ENCODE measurements at regions not wholly inside any gene's neighbourhood (a gene's known extent, or its start where the extent isn't known, plus 50 kb on each side); places are given as distances from the start of the nearest gene placed in this dataset.

DNA sequence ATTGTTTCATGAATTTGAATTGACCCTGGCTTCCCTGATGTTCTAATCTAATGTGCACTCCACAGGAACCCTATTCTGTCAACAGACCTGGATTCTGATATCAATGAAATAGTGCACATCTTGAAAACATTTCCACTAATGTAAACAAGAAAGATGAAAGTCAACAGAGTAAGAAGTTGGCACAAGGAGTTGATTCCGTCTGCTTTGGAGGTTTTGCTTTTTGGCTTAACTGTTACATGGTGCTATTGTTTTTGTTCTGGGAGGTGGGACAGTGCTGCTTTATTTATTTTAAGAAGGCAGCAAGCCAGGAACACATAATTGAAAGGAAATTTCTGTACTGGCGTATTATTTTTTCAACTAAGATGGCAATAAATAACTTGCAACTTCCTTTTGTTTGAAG lies 73.3 kb downstream of the LEPR start:
- intact Hi-C loops (cut with micrococcal nuclease; ENCODE audit: unreplicated experiment), result no loop called here
- no peak for DNase-seq
- no TSS peak for BruUV-seq (replicated peaks)
- CTCF ChIA-PET, result no interaction called here
- no peaks in the 10 kb centered on the region for H3K4me1 Mint-ChIP-seq (ENCODE audit: low read depth, unreplicated experiment)
- H3K36me3 Mint-ChIP-seq (ENCODE audit: insufficient read depth, unreplicated experiment), result no peaks in the 10 kb centered on the region
- H3K27me3 Mint-ChIP-seq (ENCODE audit: unreplicated experiment), result no peaks in the 10 kb centered on the region
- no peak overlapping the region for H3K27ac Mint-ChIP-seq (ENCODE audit: unreplicated experiment)
- TF ChIP-seq, protein P1, sequence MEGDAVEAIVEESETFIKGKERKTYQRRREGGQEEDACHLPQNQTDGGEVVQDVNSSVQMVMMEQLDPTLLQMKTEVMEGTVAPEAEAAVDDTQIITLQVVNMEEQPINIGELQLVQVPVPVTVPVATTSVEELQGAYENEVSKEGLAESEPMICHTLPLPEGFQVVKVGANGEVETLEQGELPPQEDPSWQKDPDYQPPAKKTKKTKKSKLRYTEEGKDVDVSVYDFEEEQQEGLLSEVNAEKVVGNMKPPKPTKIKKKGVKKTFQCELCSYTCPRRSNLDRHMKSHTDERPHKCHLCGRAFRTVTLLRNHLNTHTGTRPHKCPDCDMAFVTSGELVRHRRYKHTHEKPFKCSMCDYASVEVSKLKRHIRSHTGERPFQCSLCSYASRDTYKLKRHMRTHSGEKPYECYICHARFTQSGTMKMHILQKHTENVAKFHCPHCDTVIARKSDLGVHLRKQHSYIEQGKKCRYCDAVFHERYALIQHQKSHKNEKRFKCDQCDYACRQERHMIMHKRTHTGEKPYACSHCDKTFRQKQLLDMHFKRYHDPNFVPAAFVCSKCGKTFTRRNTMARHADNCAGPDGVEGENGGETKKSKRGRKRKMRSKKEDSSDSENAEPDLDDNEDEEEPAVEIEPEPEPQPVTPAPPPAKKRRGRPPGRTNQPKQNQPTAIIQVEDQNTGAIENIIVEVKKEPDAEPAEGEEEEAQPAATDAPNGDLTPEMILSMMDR (IDR thresholded peaks at IDR 0.05; ENCODE audit: unreplicated experiment), result no peak
- no peak overlapping the region for H3K4me3 Mint-ChIP-seq (ENCODE audit: low read depth, unreplicated experiment)
- H3K9me3 Mint-ChIP-seq (ENCODE audit: low read depth, unreplicated experiment), result no peaks in the 10 kb centered on the region

DNA sequence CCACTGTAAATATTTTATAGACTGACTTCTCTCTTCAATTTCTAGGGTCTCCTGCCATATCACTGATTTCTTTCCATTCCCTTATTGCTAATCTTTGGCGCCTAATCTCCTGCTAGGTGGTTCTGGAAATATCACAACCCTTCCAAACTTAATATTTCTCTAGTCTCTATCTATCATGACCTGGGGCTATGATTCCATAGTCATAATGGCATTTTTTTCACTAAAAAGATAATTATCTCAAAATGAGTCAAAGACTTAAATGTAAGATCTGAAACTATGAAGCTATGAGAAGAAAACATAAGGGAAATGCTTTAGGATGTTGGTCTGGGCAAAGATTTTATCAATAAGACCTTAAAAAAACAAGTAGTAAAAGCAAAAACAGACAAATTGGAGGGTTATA lies 74.2 kb downstream of the LEPR start:
- Mint-ChIP-seq H3K27ac (ENCODE audit: unreplicated experiment) (no peak overlapping the region), H3K27me3 (ENCODE audit: unreplicated experiment) (no peaks in the 10 kb centered on the region), H3K4me1 (ENCODE audit: low read depth, unreplicated experiment) (no peaks in the 10 kb centered on the region), H3K36me3 (ENCODE audit: insufficient read depth, unreplicated experiment) (no peaks in the 10 kb centered on the region), H3K9me3 (ENCODE audit: low read depth, unreplicated experiment) (no peaks in the 10 kb centered on the region), H3K4me3 (ENCODE audit: low read depth, unreplicated experiment) (no peak overlapping the region)
- no peak for DNase-seq
- CTCF ChIA-PET, result no interaction called here
- intact Hi-C loops (cut with micrococcal nuclease; ENCODE audit: unreplicated experiment), result no loop called here
- no TSS peak for BruUV-seq (replicated peaks)
- TF ChIP-seq, protein P1 (IDR thresholded peaks at IDR 0.05; ENCODE audit: unreplicated experiment), result no peak

GRCh38 chr1:65495137-65495536 lies 74.7 kb downstream of the LEPR start:
- H3K27ac Mint-ChIP-seq (ENCODE audit: unreplicated experiment), result no peak overlapping the region
- no peak for DNase-seq
- intact Hi-C loops (cut with micrococcal nuclease; ENCODE audit: unreplicated experiment), result no loop called here
- H3K36me3 Mint-ChIP-seq (ENCODE audit: insufficient read depth, unreplicated experiment), result no peaks in the 10 kb centered on the region
- no peak overlapping the region for H3K4me3 Mint-ChIP-seq (ENCODE audit: low read depth, unreplicated experiment)
- BruUV-seq (replicated peaks), result no TSS peak
- CTCF ChIA-PET, result no interaction called here
- no peaks in the 10 kb centered on the region for H3K27me3 Mint-ChIP-seq (ENCODE audit: unreplicated experiment)
- TF ChIP-seq, protein P1 (IDR thresholded peaks at IDR 0.05; ENCODE audit: unreplicated experiment), result no peak
- no peaks in the 10 kb centered on the region for H3K9me3 Mint-ChIP-seq (ENCODE audit: low read depth, unreplicated experiment)
- H3K4me1 Mint-ChIP-seq (ENCODE audit: low read depth, unreplicated experiment), result no peaks in the 10 kb centered on the region

DNA sequence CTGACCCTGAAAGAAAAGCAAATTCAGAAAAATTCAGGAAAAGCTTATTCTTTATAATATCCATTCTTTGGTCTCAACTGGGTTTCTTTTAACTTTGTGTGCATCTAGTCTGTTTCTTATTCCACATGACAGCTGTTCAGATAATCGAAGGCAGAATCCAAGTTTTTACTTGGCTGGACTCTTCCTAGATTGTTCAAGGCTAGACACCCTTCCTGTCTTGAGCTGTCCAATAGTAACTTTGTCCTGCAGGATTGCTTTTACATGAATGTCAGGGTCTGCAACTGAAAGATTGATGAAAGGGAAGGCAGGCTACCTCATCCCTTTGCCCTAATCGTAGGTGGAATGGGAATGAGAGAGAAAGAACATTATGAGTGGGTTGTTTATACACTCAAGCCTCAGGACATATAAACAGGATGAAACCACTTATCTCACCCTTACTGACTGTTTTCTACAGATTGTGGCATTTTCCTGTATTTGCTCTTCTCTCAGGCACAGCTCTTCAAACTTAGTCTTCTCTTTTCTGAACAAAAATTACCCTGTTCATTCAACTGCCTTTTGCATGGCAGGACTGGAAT lies 76.9 kb downstream of the LEPR start:
- TF ChIP-seq, protein P1 (IDR thresholded peaks at IDR 0.05; ENCODE audit: unreplicated experiment), result no peak
- H3K27ac Mint-ChIP-seq (ENCODE audit: unreplicated experiment), result no peak overlapping the region
- no TSS peak for BruUV-seq (replicated peaks)
- CTCF ChIA-PET, result interaction anchor here (1.7 kb wide), 1 partner anchor 17 kb away, joined by 3 read pairs; no protein-coding TSS in a partner anchor
- H3K4me3 Mint-ChIP-seq (ENCODE audit: low read depth, unreplicated experiment), result no peak overlapping the region
- intact Hi-C loops (cut with micrococcal nuclease; ENCODE audit: unreplicated experiment), result no loop called here
- no peak for DNase-seq
- H3K36me3 Mint-ChIP-seq (ENCODE audit: insufficient read depth, unreplicated experiment), result no peaks in the 10 kb centered on the region
- no peaks in the 10 kb centered on the region for H3K27me3 Mint-ChIP-seq (ENCODE audit: unreplicated experiment)
- H3K9me3 Mint-ChIP-seq (ENCODE audit: low read depth, unreplicated experiment), result no peaks in the 10 kb centered on the region
- no peaks in the 10 kb centered on the region for H3K4me1 Mint-ChIP-seq (ENCODE audit: low read depth, unreplicated experiment)
